ENCODE measurements at regions not wholly inside any gene's neighbourhood (a gene's known extent, or its start where the extent isn't known, plus 50 kb on each side); places are given as distances from the start of the nearest gene placed in this dataset.

DNA sequence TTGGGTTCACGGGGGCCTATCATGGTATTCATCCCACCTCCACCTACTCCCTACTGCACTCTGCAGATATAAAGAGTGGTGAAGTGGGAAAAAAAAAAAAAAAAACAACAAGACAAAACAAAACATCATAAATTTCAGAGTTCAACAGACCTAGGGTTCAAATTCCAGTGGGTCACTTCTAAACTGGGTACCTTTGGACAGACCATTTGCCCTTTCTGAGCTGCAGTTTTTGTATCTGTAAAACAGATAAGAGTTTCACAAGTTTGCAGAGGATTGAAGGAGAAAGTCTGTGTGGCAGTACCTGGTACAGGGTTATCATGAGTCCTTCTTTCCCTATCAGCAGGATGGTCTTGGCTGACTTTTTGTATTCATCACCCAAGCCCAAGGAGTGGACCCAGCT lies 211.2 kb upstream of the EEA1 start:
- no peaks in the 10 kb centered on the region for H3K27me3 ChIP-seq
- H3K36me3 ChIP-seq: no peaks in the 10 kb centered on the region
- TF ChIP-seq CTCF (IDR thresholded peaks at IDR 0.05): no peak
- no peaks in the 10 kb centered on the region for H3K9me3 ChIP-seq
- no peak for DNase-seq (ENCODE audit: low spot score)
- H3K4me1 ChIP-seq: peaks cover 0 to 8% of the 10 kb centered on the region in 2 donors
- H3K4me3 ChIP-seq: no peak overlapping the region
- H3K27ac ChIP-seq: no peak overlapping the region

DNA sequence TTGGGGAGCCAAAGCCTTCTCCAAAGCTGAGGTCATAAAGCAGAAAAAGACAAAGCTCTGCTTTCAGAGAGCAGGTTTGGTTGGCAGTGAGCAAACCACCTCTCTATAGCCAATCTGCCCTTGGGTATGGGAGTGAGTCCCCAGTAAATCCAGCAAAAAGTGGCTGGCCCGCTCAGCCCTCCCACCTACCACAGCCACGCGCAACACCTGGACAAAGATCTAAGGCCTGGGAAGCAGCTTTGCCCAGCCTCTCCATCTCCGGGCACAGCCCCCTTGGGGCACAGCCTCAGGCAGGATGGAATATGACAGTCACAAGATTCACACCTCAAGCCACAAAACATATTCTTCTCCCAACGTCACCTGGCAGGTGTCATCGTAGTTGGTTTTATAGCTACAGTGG lies 211.7 kb upstream of the EEA1 start:
- Histone ChIP-seq H3K4me1 (peaks cover 0 to 8% of the 10 kb centered on the region in 2 donors), H3K9me3 (no peaks in the 10 kb centered on the region), H3K36me3 (no peaks in the 10 kb centered on the region), H3K27ac (no peak overlapping the region), H3K4me3 (no peak overlapping the region), H3K27me3 (no peaks in the 10 kb centered on the region)
- DNase-seq (ENCODE audit: low spot score): no peak
- TF ChIP-seq CTCF (IDR thresholded peaks at IDR 0.05): no peak

GRCh38 chr12:93142881-93143280 lies 213.8 kb upstream of the EEA1 start:
- Histone ChIP-seq H3K36me3 (no peaks in the 10 kb centered on the region), H3K27me3 (no peaks in the 10 kb centered on the region), H3K4me1 (peaks cover 0 to under 1% of the 10 kb centered on the region in 2 donors), H3K27ac (no peak overlapping the region), H3K9me3 (no peaks in the 10 kb centered on the region), H3K4me3 (no peak overlapping the region)
- no peak for DNase-seq (ENCODE audit: low spot score)
- TF ChIP-seq CTCF (IDR thresholded peaks at IDR 0.05): no peak

- no peaks in the 10 kb centered on the region for H3K4me1 ChIP-seq
- H3K36me3 ChIP-seq: no peaks in the 10 kb centered on the region
- no peaks in the 10 kb centered on the region for H3K9me3 ChIP-seq
- TF ChIP-seq CTCF (IDR thresholded peaks at IDR 0.05): no peak
- H3K4me3 ChIP-seq: no peak overlapping the region
- H3K27ac ChIP-seq: no peak overlapping the region
- DNase-seq (ENCODE audit: low spot score): no peak
- H3K27me3 ChIP-seq: no peaks in the 10 kb centered on the region
Measured at GRCh38 chr12:93144109-93144508, 215.0 kb upstream of the EEA1 start.

DNA sequence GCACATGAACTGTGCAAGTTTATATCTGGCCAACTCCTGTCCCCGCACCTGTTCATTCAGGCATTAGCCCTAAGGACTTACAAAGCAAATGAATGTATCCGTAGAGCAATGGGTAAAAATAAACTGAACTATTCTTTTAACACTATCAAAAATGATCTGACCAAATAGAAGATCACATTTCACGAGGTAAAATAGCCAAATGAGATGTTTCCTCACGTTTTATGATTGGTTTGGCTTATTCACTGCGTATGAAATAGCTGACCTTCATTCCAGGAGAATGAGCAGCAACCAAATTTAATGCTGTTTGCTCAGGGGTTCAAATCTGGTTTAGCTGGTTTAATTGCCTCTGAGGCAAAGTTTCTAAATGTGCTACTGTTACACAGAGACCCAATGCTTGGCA lies 216.0 kb upstream of the EEA1 start:
- TF ChIP-seq CTCF (IDR thresholded peaks at IDR 0.05): no peak
- H3K27me3 ChIP-seq: no peaks in the 10 kb centered on the region
- no peak for DNase-seq (ENCODE audit: low spot score)
- H3K4me3 ChIP-seq: no peak overlapping the region
- no peaks in the 10 kb centered on the region for H3K9me3 ChIP-seq
- no peaks in the 10 kb centered on the region for H3K36me3 ChIP-seq
- no peaks in the 10 kb centered on the region for H3K4me1 ChIP-seq
- no peak overlapping the region for H3K27ac ChIP-seq

- Histone ChIP-seq H3K4me3 (no peak overlapping the region), H3K36me3 (no peaks in the 10 kb centered on the region), H3K4me1 (no peaks in the 10 kb centered on the region), H3K27ac (no peak overlapping the region), H3K9me3 (no peaks in the 10 kb centered on the region), H3K27me3 (no peaks in the 10 kb centered on the region)
- TF ChIP-seq CTCF (IDR thresholded peaks at IDR 0.05): no peak
- DNase-seq (ENCODE audit: low spot score): no peak
Measured at GRCh38 chr12:93146263-93146939, 217.3 kb upstream of the EEA1 start.
